ENCODE measurements at regions not wholly inside any gene's neighbourhood (a gene's known extent, or its start where the extent isn't known, plus 50 kb on each side); places are given as distances from the start of the nearest gene placed in this dataset.

DNA sequence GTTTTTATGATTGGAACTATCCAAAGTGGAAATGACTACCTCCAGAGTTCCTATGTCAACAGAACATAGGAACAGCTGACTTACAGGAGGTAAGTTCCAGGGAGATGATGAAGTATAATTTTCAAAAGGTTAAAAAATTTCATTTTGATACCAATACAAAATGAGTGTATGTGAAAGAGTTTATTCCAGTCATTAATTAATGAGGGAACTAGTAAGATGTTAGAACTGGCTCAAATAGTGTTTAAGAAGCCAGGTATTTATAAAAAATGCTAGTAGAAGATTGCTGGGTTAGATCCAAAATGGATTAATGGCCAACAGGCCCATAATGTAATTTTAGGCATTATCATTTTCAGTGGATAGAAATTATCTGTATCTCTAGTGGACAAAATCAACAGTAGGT is 227.7 kb upstream of the ZBED5 start:
- no peak overlapping the region for H3K4me3 ChIP-seq (ENCODE audit: low read depth, low read length)
- no peak for DNase-seq (ENCODE audit: low read depth)

DNA sequence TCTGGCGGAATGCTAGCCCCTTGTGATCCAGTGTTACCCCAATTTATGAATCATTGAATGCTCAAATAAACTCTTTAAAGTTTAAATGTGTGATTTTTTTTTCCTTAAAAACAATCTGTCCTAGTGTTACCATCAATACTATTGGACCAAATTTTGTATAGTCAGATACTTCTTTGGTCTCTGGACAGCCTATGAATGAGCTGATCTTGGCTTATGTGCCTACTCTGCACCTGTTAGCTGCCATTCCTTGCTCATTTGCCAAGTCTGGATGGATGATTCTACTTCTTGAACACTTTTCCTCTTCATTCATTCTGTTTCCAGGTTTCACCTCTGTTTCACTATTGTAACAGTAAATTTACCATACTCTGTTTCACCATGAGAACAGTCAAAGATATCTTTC is 226.5 kb upstream of the ZBED5 start:
- no peak overlapping the region for H3K4me3 ChIP-seq (ENCODE audit: low read depth, low read length)

DNA sequence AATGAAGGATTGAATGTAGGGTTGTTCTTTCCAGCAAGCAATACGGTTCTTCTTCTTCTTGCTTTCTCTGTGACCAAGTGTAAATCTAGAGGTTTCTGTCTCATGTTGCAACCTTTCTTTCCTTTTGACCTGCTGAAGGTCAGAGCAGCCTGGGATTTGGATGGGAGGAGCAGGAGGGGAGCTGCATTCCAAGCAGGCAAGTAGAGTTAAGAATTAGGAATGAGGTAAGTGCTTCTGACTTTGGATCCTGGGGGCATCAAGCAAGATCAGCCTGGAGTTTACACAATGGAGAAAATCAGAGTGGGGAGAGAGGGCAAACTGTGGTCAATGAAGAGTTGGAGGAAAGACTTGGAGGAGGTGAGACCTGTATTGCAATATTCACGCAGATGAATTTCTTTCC is 225.6 kb upstream of the ZBED5 start:
- no peak for DNase-seq (ENCODE audit: low read depth)
- no peak overlapping the region for H3K4me3 ChIP-seq (ENCODE audit: low read depth, low read length)

More for the DNA sequence above, 226.5 kb upstream of the ZBED5 start:
- no peak for DNase-seq (ENCODE audit: low read depth)

GRCh38 chr11:11082646-11083045 is 224.8 kb upstream of the ZBED5 start:
- DNase-seq (ENCODE audit: low read depth): no peak
- no peak overlapping the region for H3K4me3 ChIP-seq (ENCODE audit: low read depth, low read length)

DNA sequence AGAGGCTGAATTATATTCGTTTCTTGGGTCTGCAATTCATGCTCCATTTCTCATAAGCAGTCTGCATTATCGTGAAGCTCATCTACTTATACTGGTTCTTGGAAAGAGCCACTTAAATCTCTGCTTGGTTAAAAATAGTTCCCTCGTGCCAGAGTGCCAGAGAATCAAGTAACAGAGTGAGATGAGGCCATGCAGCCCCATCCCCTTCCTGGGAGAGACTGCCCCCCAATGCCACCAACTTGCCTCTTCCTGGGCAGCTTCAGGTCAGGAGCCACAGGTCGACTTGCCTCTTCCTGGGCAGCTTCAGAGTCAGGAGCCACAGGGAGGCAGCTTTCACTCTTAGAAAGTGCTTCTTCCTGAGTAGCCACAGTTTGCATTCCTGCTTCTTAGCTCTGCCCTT is 223.9 kb upstream of the ZBED5 start:
- no peak for DNase-seq (ENCODE audit: low read depth)
- no peak overlapping the region for H3K4me3 ChIP-seq (ENCODE audit: low read depth, low read length)

- H3K4me3 ChIP-seq (ENCODE audit: low read depth, low read length): no peak overlapping the region
- DNase-seq (ENCODE audit: low read depth): no peak
Observed at GRCh38 chr11:11081288-11081687, 223.4 kb upstream of the ZBED5 start.

DNA sequence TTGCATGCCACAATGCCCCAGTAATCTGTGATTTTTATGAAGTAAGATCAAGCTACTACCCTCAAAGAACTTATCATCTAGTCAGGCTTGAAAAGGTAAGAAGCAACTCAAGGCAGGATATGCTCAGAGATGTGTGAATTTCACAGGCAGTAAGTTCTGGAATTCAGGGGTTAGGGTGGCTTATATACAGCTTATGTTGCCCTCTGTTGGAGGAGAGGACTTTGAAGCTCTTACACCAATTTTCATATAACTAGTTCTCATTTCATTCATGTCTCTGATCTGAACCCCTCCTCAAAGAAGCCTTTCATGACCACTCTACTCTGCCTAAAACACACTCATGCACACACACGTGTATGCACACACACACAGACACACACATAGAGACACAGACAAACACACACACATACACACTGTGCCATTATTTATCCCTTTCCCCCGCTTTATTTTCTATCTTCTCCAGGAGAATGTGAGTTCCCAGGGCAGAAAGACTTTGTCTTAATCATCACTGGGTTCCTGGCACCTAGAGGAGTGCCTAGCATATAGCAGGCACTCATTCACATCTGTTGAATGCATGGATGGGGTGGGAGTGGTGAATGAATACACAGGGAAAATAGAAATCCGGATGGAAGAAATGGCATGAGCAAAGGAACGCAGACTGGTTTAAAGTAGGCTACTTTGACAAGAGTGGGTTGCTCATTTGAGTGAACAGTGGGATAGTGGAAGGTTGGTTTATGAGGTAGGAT is 220.7 kb upstream of the ZBED5 start:
- DNase-seq (ENCODE audit: low read depth): no peak
- H3K4me3 ChIP-seq (ENCODE audit: low read depth, low read length): no peak overlapping the region

DNA sequence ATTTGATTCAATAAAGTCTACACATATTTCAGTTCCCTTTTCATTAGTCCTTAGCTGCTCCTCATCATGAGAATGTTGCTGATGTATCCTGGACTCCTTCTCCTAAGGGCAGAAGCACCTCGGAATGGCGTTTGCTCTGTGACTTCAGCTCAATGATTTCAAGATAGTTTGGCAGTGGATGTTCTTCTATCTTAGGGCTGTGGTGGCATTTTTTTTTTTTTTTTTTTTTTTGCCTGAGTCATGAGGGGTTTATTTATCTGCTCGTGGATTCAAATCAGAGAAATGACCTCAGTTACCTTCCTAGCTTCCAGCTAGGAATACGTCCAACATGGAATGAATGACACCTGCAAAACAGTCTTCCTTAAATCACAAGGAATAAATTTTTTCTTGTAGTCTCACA is 220.0 kb upstream of the ZBED5 start:
- H3K4me3 ChIP-seq (ENCODE audit: low read depth, low read length): no peak overlapping the region
- no peak for DNase-seq (ENCODE audit: low read depth)

- no peak for DNase-seq (ENCODE audit: low read depth)
- H3K4me3 ChIP-seq (ENCODE audit: low read depth, low read length): no peak overlapping the region
Observed at GRCh38 chr11:11076879-11077278, 219.0 kb upstream of the ZBED5 start.

DNA sequence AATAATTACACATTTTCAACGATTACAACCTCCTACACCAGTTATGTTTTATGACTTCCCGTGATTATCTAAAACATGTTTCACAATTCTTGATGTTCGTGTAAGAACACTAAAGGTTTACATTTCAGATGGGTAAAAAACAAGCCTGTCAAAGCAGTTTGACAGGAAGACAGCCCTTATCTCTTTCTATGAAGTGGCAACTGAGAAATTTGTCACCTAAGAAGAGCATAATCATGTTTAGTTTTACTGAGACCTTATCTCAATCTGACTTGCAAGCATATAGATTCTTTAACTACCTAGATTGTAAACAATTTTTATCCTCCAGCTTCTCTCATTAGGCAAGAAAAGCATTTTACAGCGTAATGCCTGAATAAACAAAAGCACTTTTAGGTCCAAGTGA is 218.4 kb upstream of the ZBED5 start:
- DNase-seq (ENCODE audit: low read depth): no peak
- H3K4me3 ChIP-seq (ENCODE audit: low read depth, low read length): no peak overlapping the region

- no peak for DNase-seq (ENCODE audit: low read depth)
- H3K4me3 ChIP-seq (ENCODE audit: low read depth, low read length): no peak overlapping the region
Observed at GRCh38 chr11:11075515-11076171, 217.8 kb upstream of the ZBED5 start.

DNA sequence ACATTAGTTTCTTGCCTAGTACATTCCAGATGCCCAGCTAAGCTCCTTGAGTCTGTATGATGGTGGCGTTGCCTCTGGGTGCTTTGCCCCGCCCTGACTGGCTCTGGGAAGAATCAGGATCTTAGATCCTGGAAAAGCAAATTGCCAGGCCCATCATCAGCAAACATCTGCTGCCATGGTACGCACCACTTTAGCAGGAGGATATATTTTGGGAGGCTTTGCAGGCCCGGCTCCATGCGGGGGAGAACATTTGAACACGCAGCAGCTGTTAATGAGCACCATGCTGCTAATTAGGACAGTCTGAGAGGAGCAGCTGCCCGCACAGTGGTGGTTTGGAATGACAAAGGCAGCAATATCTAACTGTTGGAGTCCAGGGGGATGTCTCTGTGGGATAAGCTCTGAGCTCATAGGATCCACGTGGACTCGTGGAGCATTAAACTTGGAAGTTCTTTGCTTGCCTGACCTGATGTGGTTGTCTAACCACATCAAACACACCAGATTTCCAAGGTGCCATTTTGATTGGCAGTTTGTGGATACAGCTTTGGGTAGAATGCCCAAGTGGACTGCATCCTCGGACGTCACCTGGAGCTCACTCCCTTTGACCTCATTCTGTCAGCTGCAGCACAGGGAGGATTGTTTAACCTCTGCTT is 217.0 kb upstream of the ZBED5 start:
- no peak for DNase-seq (ENCODE audit: low read depth)
- no peak overlapping the region for H3K4me3 ChIP-seq (ENCODE audit: low read depth, low read length)

GRCh38 chr11:11073996-11074395 is 216.1 kb upstream of the ZBED5 start:
- DNase-seq (ENCODE audit: low read depth): no peak

DNA sequence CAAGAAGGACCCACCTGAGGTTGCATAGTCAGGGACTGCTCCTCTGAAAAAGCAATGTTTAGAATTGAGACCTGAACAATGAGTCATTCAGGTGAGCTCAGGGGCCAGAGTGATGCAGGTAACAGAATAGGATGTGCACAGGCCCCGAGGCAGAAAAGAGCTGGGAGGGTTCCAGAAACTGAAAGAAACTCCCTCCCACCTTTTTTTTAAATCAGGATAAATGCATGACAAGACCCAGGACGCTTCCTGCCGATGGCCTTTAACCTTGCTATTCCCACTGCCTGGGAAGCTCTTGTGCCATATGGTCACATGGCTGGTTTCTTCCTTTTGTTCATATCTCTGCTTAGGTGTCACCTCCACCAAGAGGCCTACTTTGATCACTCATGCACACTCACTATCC is 214.2 kb upstream of the ZBED5 start:
- no peak for DNase-seq (ENCODE audit: low read depth)
- H3K4me3 ChIP-seq (ENCODE audit: low read depth, low read length): no peak overlapping the region

More at GRCh38 chr11:11073996-11074395, 216.1 kb upstream of the ZBED5 start:
- H3K4me3 ChIP-seq (ENCODE audit: low read depth, low read length): no peak overlapping the region

GRCh38 chr11:11071486-11071885 is 213.6 kb upstream of the ZBED5 start:
- DNase-seq (ENCODE audit: low read depth): no peak
- H3K4me3 ChIP-seq (ENCODE audit: low read depth, low read length): no peak overlapping the region

- DNase-seq (ENCODE audit: low read depth): no peak
- H3K4me3 ChIP-seq (ENCODE audit: low read depth, low read length): no peak overlapping the region
Observed at GRCh38 chr11:11070976-11071375, 213.1 kb upstream of the ZBED5 start.

- DNase-seq (ENCODE audit: low read depth): no peak
- H3K4me3 ChIP-seq (ENCODE audit: low read depth, low read length): no peak overlapping the region
Observed at GRCh38 chr11:11069841-11070835, 212.3 kb upstream of the ZBED5 start.

DNA sequence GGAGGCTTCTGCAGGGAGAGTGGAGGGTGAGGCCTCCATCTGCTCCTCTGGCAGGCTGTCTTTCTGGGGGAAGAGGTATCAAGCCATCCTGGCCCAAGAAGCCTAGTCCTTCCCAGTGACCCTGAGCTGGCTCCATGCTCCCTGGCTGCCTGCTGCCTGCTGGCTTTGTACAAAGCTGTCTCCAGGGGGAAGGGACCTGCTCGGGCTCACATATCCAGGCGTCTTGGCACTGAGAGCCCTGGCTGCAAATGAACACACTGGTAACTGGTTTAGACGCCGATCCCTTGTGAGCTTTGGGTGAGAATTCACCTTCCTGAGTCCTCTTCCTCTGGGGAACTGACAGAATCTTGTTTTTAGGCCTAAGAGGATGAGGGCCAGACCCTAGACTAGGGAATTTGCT is 210.3 kb upstream of the ZBED5 start:
- no peak overlapping the region for H3K4me3 ChIP-seq (ENCODE audit: low read depth, low read length)
- DNase-seq (ENCODE audit: low read depth): no peak

DNA sequence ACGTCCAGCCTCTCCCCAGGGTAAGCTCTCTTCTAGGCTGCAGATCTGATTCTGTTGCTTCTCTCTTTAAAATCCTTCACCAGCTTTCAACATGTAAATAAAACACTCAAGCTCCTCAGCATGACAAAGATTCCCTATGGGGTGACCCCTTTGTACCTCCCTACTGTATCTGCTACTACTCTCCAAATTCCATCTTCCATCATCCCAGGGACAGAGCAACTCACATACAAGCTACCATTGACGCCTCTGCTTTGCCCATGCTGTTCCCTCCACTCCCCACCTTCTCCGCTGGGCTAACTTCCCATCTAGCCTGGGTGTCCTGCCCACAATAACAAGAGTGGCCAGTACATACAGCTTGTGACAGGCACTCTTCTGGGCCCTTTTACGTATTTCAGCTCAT is 207.5 kb upstream of the ZBED5 start:
- DNase-seq (ENCODE audit: low read depth): no peak
- H3K4me3 ChIP-seq (ENCODE audit: low read depth, low read length): no peak overlapping the region

DNA sequence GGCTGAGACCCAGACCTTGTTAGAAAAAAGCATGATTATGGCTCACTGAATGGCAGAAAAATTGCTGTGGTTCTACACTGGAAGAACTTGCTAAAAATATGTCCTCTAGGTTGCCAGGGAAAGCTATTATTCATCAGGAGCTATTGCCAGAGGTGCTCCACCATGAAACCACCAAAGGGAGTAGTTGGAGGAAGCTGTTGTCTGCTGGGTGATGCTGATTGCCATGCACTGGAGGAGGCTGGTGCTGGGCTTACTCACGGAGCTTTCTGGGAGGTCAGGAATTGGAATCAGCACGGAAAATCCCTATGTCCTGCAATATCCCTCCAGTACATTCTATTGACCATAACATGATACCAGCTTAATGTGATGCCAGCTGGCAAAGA is 199.6 kb upstream of the ZBED5 start:
- no peak for DNase-seq (ENCODE audit: low read depth)
- no peak overlapping the region for H3K4me3 ChIP-seq (ENCODE audit: low read depth, low read length)
